NOMO-1 treated with dmso at 0.1 percent for 144 hours (cell line): ENCODE measurements at regions not wholly inside any gene's neighbourhood (a gene's known extent, or its start where the extent isn't known, plus 50 kb on each side); places are given as distances from the start of the nearest gene placed in this dataset.

Experiments
- DNase-seq: peaks from one replicate; lab custom pipeline; 2025; ENCODE audit not compliant: unreplicated experiment; lab: John Stamatoyannopoulos, UW

- no peak for DNase-seq
These were observed 397.1 kb downstream of the TLE1 start for GRCh38 chr9:81292056-81292805.

- DNase-seq: no peak
These were observed 399.7 kb downstream of the TLE1 start for GRCh38 chr9:81289622-81290021.

GRCh38 chr9:81268048-81268447, 421.3 kb downstream of the TLE1 start:
- no peak for DNase-seq

- no peak for DNase-seq
These were observed 422.7 kb downstream of the TLE1 start for GRCh38 chr9:81266674-81267073.

- DNase-seq: no peak
These were observed 423.3 kb downstream of the TLE1 start for GRCh38 chr9:81266086-81266485.

- no peak for DNase-seq
These were observed 424.8 kb downstream of the TLE1 start for GRCh38 chr9:81264516-81264915.

- no peak for DNase-seq
These were observed 429.5 kb downstream of the TLE1 start for GRCh38 chr9:81259896-81260295.

- DNase-seq: no peak
These were observed 433.0 kb downstream of the TLE1 start for GRCh38 chr9:81256368-81256767.

- no peak for DNase-seq
These were observed 438.7 kb downstream of the TLE1 start for GRCh38 chr9:81250606-81251005.

GRCh38 chr9:81250041-81250440, 439.3 kb downstream of the TLE1 start:
- no peak for DNase-seq

GRCh38 chr9:81245254-81245956, 443.9 kb downstream of the TLE1 start:
- no peak for DNase-seq

- no peak for DNase-seq
These were observed 444.7 kb downstream of the TLE1 start for GRCh38 chr9:81244631-81245030.

- no peak for DNase-seq
These were observed 446.5 kb downstream of the TLE1 start for GRCh38 chr9:81242866-81243265.

GRCh38 chr9:81239388-81239787, 450.0 kb downstream of the TLE1 start:
- no peak for DNase-seq

GRCh38 chr9:81237565-81238231, 451.6 kb downstream of the TLE1 start:
- no peak for DNase-seq

GRCh38 chr9:81234924-81235610, 454.3 kb downstream of the TLE1 start:
- DNase-seq: no peak

GRCh38 chr9:81231011-81231410, 458.3 kb downstream of the TLE1 start:
- no peak for DNase-seq

- no peak for DNase-seq
These were observed 461.7 kb downstream of the TLE1 start for GRCh38 chr9:81227507-81228245.

GRCh38 chr9:81225596-81225995, 463.8 kb downstream of the TLE1 start:
- no peak for DNase-seq

GRCh38 chr9:81224166-81225081, 464.9 kb downstream of the TLE1 start:
- no peak for DNase-seq
